Endothelial cell (in vitro differentiated cells): ENCODE measurements at regions not wholly inside any gene's neighbourhood (a gene's known extent, or its start where the extent isn't known, plus 50 kb on each side); places are given as distances from the start of the nearest gene placed in this dataset.

ENCODE experiments used
- DNase-seq: peaks from one replicate; pipeline ENCODE4 v3.0.0; 2021; ENCODE audit warnings: low spot score
- H3K27ac Mint-ChIP-seq: one replicate; pipeline ENCODE4 v1.8.0; 2021; ENCODE audit warnings: mixed read lengths, inconsistent platforms; ENCODE audit not compliant: unreplicated experiment
- H3K27me3 Mint-ChIP-seq: one replicate; pipeline ENCODE4 v1.8.0; 2021; ENCODE audit warnings: mild to moderate bottlenecking, moderate library complexity, mixed read lengths, inconsistent platforms; ENCODE audit not compliant: unreplicated experiment
- H3K36me3 Mint-ChIP-seq: one replicate; pipeline ENCODE4 v1.8.0; 2021; ENCODE audit warnings: mild to moderate bottlenecking, low read depth, mixed read lengths, inconsistent platforms; ENCODE audit not compliant: unreplicated experiment
- H3K4me1 Mint-ChIP-seq: one replicate; pipeline ENCODE4 v1.8.0; 2021; ENCODE audit warnings: mild to moderate bottlenecking, mixed read lengths, inconsistent platforms; ENCODE audit not compliant: unreplicated experiment
- H3K4me3 Mint-ChIP-seq: one replicate; pipeline ENCODE4 v1.8.0; 2021; ENCODE audit warnings: mild to moderate bottlenecking, mixed read lengths, inconsistent platforms; ENCODE audit not compliant: unreplicated experiment
- H3K9me3 Mint-ChIP-seq: one replicate; pipeline ENCODE4 v1.8.0; 2021; ENCODE audit warnings: mixed read lengths, inconsistent platforms; ENCODE audit not compliant: unreplicated experiment
- TF ChIP-seq, protein P1 (sequence below): fragments of 200-600 bp; sonication (generic); IDR thresholded peaks from one replicate; pipeline ENCODE4 v1.5.0; 2021; ENCODE audit warnings: antibody characterized with exemption; ENCODE audit not compliant: unreplicated experiment

DNA sequence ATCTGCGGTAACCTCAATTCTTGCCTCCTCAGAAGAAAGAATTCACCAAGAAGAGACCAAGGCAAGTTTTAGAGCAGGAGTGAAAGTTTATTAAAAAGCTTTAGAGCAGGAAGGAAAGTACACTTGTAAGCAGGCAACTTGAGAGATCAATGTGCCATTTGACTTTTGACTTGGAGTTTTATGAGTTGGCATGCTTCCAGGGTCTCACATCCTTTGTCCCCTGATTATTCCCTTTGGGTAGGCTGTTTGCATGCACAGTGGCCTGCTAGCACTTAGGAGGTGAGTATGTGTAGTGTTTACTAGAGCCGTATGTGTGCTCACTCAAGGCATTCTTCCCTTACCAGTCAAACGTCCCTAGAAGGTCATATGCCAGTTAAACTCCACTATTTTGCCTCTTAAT lies 111.0 kb upstream of the RAI14 start:
- H3K27ac Mint-ChIP-seq, result no peak overlapping the region
- TF ChIP-seq, protein P1, sequence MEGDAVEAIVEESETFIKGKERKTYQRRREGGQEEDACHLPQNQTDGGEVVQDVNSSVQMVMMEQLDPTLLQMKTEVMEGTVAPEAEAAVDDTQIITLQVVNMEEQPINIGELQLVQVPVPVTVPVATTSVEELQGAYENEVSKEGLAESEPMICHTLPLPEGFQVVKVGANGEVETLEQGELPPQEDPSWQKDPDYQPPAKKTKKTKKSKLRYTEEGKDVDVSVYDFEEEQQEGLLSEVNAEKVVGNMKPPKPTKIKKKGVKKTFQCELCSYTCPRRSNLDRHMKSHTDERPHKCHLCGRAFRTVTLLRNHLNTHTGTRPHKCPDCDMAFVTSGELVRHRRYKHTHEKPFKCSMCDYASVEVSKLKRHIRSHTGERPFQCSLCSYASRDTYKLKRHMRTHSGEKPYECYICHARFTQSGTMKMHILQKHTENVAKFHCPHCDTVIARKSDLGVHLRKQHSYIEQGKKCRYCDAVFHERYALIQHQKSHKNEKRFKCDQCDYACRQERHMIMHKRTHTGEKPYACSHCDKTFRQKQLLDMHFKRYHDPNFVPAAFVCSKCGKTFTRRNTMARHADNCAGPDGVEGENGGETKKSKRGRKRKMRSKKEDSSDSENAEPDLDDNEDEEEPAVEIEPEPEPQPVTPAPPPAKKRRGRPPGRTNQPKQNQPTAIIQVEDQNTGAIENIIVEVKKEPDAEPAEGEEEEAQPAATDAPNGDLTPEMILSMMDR, result no peak
- H3K36me3 Mint-ChIP-seq, result peaks cover 18% of the 10 kb centered on the region
- no peak overlapping the region for H3K4me3 Mint-ChIP-seq
- DNase-seq, result no peak
- peaks cover 1% of the 10 kb centered on the region for H3K27me3 Mint-ChIP-seq
- H3K9me3 Mint-ChIP-seq, result peaks cover 10% of the 10 kb centered on the region
- no peaks in the 10 kb centered on the region for H3K4me1 Mint-ChIP-seq

DNA sequence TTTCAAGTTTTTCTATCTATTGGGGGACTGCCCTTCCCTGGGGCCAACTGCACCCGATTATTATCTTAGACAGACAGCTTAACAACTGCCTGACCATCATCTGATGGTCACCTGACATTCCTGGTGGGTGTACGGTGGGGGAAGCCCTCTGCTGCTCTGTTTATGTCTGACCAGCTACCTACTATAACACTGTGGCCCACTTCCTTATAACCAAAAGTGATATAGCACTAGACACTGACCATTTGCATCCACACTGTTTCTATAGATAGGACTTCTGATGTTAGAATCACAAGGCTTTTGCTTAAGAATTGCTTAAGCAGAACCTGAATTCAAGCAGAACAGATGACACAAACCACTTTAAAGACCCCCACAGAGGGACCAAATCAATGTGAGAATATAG lies 110.5 kb upstream of the RAI14 start:
- Mint-ChIP-seq H3K27ac (no peak overlapping the region), H3K36me3 (peaks cover 18% of the 10 kb centered on the region), H3K9me3 (peaks cover 10% of the 10 kb centered on the region), H3K4me3 (no peak overlapping the region), H3K27me3 (peaks cover 1% of the 10 kb centered on the region), H3K4me1 (no peaks in the 10 kb centered on the region)
- no peak for DNase-seq
- TF ChIP-seq, protein P1, result no peak

DNA sequence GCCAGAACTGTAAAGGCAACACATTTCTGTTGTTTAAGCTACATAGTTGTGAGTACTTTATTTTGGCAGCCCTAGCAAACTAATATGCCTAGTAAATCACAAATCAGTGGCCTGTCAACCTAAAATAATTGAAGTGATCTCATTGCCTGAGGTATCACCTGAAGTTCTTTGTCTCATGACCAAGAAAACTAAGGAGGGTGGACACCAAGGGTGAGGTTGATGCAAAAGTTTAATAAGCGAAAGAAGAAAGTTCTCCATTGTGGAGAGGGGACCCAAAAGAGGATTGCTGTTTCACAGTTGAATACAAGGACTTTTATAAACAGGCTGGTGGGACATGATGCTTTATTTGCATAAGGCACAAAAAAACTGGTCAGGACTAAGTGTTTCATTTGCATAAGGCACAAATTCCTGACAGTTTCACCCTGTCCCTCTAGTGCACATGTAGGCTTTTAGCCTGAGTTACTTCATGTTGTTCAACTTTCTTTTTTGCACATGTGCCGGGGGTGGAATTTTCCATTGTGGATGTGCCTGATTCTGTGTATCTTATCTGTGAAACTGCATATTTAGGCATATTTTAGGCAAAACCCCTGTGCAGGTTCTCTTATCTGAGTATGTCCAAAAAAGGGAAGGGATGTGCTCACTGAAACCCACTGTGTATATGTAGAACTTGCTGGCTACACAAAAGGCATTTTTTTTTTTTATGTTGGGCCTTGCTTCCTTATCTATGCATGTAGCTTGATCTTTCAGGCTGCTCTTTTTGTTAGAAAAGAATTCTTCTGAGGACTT lies 108.6 kb upstream of the RAI14 start:
- TF ChIP-seq, protein P1, result no peak
- Mint-ChIP-seq H3K27ac (no peak overlapping the region), H3K36me3 (peaks cover 18% of the 10 kb centered on the region), H3K4me3 (no peak overlapping the region), H3K9me3 (peaks cover 10% of the 10 kb centered on the region), H3K4me1 (no peaks in the 10 kb centered on the region), H3K27me3 (peaks cover 1% of the 10 kb centered on the region)
- DNase-seq, result no peak

DNA sequence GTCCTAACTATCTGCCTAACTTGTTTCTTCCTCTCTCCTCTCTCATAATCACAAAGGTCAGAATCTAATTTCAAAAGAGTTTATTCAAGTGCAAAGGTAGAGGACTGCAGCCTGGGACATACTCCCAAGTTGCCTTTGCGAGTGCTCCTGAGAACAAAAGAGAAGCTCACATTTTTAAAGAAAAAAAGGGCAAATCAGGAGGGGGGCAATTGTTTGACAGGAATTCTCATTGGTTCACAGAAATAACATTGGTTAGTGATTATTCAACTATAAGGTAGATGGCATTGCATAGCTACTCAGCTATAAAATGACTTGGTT lies 108.1 kb upstream of the RAI14 start:
- Mint-ChIP-seq H3K4me1 (no peaks in the 10 kb centered on the region), H3K9me3 (peaks cover 10% of the 10 kb centered on the region), H3K27me3 (peaks cover 1% of the 10 kb centered on the region), H3K27ac (no peak overlapping the region), H3K36me3 (peaks cover 18% of the 10 kb centered on the region), H3K4me3 (no peak overlapping the region)
- no peak for DNase-seq
- TF ChIP-seq, protein P1, result no peak

DNA sequence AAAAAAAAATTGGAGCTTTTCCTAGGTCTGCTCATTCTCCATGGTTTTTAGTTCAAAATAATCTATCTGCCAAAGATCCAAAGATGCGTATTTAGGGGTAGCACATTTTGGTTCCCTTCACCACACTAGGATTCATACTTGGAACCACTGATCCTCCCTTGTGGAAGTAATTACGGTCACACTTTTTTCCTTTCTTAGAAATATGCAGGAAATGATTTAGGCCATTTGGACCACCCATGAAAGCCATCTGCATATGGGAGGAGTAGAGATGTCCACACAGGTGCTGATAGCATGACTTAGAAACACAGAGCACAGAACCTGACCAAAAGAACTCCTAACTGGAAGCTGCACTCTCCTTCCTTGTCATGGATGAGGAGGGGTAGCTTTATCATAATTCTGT lies 105.9 kb upstream of the RAI14 start:
- no peak overlapping the region for H3K4me3 Mint-ChIP-seq
- peaks cover 3% of the 10 kb centered on the region for H3K9me3 Mint-ChIP-seq
- TF ChIP-seq, protein P1, result no peak
- H3K27ac Mint-ChIP-seq, result no peak overlapping the region
- no peaks in the 10 kb centered on the region for H3K27me3 Mint-ChIP-seq
- peaks cover 11% of the 10 kb centered on the region for H3K36me3 Mint-ChIP-seq
- DNase-seq, result no peak
- no peaks in the 10 kb centered on the region for H3K4me1 Mint-ChIP-seq
